Right cardiac atrium (tissue), 5 donors: ENCODE measurements at regions not wholly inside any gene's neighbourhood (a gene's known extent, or its start where the extent isn't known, plus 50 kb on each side); places are given as distances from the start of the nearest gene placed in this dataset.
"Not testable (repeated sequence)": the region's sequence is repeated elsewhere in the genome, so short reads cannot be mapped to it uniquely, and the experiment has no call there.

ENCODE experiments used
- ATAC-seq, 2 donors: fragments of 200-7000 bp; cut with Tn5 transposase; one replicate each; pipeline versions ENCODE4 v1.8.0 to v1.9.1; 2020; ENCODE audit warnings: moderate library complexity in 2 of 2, mild to moderate bottlenecking in 1 of 2
- DNase-seq, 3 donors: peaks; one replicate each; pipeline ENCODE4 v3.0.0-alpha.2; 2020
- H3K27ac ChIP-seq: one replicate; pipeline ENCODE4 v1.5.1; 2013; ENCODE audit warnings: mild to moderate bottlenecking, low read length, control low read depth, moderate library complexity
- H3K27me3 ChIP-seq: one replicate; pipeline ENCODE4 v1.6.1; 2013; ENCODE audit not compliant: control insufficient read depth, insufficient read depth
- H3K4me1 ChIP-seq: one replicate; pipeline ENCODE4 v1.6.1; 2013; ENCODE audit warnings: low read length; ENCODE audit not compliant: control insufficient read depth, insufficient read depth
- H3K4me3 ChIP-seq: one replicate; pipeline ENCODE4 v1.5.1; 2013; ENCODE audit warnings: low read length, control low read depth
- H3K9me3 ChIP-seq: one replicate; pipeline ENCODE4 v1.6.1; 2013; ENCODE audit warnings: low read length; ENCODE audit not compliant: control insufficient read depth
- WGBS: extraction: QIAGEN DNeasy Blood & Tissue Kit; methylation state at CpG from one replicate; pipeline ENCODE4 v1.1.7; 2013; 5-methylcytosine and 5-hydroxymethylcytosine counted together
- intact Hi-C, 4 donors: fragments of 100-400 bp; cut with DNase I; formaldehyde crosslinking; loops; one replicate each; pipeline versions ENCODE4 v1.11.0 to v1.14.0; 2022 to 2023
- donor health status: healthy with polysubstance abuse.
- donor health status: DM: no; HTN: yes; CAD: no.
- donor health status: DM: no; HTN: no; CAD: no.
- donor health status: DM: no; HTN: yes; CAD: no; lungs with severe emphysema.
- donor health status: DM: yes; HTN: yes; CAD: no.

GRCh38 chr5:167107684-167108083, 1183.8 kb upstream of the WWC1 start:
- Histone ChIP-seq H3K9me3 (no peaks in the 10 kb centered on the region), H3K4me1 (no peaks in the 10 kb centered on the region), H3K27me3 (no peaks in the 10 kb centered on the region), H3K27ac (no peak overlapping the region), H3K4me3 (no peak overlapping the region)
- intact Hi-C loops = no loop called here
- ATAC-seq = no peak
- WGBS = 87% methylated on average over 4 of the region's 4 CpGs
- no peak for DNase-seq

DNA sequence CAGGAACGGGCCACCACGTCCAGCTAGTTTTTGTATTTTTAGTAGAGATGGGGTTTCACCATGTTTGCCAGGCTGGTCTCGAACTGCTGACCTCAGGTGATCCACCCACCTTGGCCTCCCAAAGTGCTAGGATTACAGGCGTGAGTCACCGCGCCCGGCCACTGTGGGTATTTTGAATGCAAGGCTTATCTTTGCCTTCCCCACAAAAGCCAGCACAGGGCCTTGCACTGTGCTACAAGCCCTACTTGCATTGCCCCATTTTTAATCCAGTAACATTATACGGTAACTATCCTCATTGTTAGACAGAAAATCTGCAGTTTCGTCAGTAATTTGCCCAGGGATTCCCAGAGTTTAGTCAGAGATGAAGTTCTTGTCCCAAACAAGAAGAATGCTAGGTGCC, 1183.2 kb upstream of the WWC1 start:
- H3K4me1 ChIP-seq, ATAC-seq, H3K9me3 ChIP-seq, H3K4me3 ChIP-seq, DNase-seq, H3K27ac ChIP-seq, H3K27me3 ChIP-seq, intact Hi-C loops: not testable (repeated sequence)
- 92% methylated on average over 9 of the region's 9 CpGs for WGBS

DNA sequence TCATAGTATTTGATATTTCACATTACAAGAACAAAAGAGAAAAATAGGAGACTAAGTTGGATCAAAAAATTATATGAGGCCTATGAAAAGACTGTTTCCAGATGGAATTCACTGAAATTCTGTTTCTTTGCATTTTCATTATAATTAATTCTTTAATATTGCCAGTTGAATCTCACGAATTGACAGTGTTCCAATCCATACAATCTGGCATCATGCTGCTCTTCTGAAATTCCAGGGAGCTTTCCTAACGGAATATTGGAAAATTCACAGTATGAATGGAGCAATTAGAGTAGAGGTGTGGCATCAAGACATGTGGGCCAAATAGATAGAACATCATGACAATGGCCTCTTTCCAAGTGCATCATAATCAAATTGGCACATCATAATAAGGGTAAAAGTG, 1178.9 kb upstream of the WWC1 start:
- intact Hi-C loops = no loop called here
- Histone ChIP-seq H3K27ac (no peak overlapping the region), H3K9me3 (no peaks in the 10 kb centered on the region), H3K27me3 (no peaks in the 10 kb centered on the region), H3K4me3 (no peak overlapping the region), H3K4me1 (no peaks in the 10 kb centered on the region)
- DNase-seq (no peak), ATAC-seq (no peak)
- WGBS = 68% methylated on average over 2 of the region's 2 CpGs

GRCh38 chr5:167122267-167122666, 1169.2 kb upstream of the WWC1 start:
- H3K4me1 ChIP-seq = no peaks in the 10 kb centered on the region
- no peak for DNase-seq

GRCh38 chr5:167123126-167123525, 1168.3 kb upstream of the WWC1 start:
- ATAC-seq = no peak
- WGBS = 89% methylated on average over 7 of the region's 7 CpGs
- intact Hi-C loops = no loop called here

More at GRCh38 chr5:167122267-167122666, 1169.2 kb upstream of the WWC1 start:
- WGBS = 82% methylated on average over 3 of the region's 3 CpGs
- ATAC-seq = no peak
- Histone ChIP-seq H3K9me3 (no peaks in the 10 kb centered on the region), H3K4me3 (no peak overlapping the region), H3K27me3 (no peaks in the 10 kb centered on the region), H3K27ac (no peak overlapping the region)
- intact Hi-C loops = no loop called here

DNA sequence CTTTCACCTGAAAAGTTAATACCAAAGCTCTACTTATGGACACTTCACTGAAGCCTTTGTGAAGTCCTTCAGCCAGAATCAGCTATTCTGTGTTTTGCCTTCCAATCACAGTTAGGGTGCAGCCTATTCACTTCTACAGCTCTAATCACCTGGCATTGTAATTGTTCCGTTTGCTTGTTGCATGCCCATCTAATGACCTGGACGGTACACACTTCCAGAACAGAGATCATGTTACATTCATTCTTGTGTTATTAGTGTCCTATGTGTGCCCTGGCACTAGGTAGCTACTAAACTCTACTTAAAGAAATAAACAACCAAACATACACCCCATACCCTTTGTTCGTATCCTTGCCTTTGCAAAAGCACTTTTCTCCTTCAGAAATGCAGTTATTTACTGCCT, 1162.9 kb upstream of the WWC1 start:
- 79% methylated on average over 3 of the region's 3 CpGs for WGBS
- H3K4me3 ChIP-seq = no peak overlapping the region
- H3K27ac ChIP-seq = no peak overlapping the region
- H3K4me1 ChIP-seq = no peaks in the 10 kb centered on the region
- H3K9me3 ChIP-seq = no peaks in the 10 kb centered on the region
- no peaks in the 10 kb centered on the region for H3K27me3 ChIP-seq
- intact Hi-C loops = no loop called here
- ATAC-seq (no peak), DNase-seq (no peak)

More at GRCh38 chr5:167123126-167123525, 1168.3 kb upstream of the WWC1 start:
- Histone ChIP-seq H3K4me1 (no peaks in the 10 kb centered on the region), H3K27ac (no peak overlapping the region), H3K27me3 (no peaks in the 10 kb centered on the region), H3K4me3 (no peak overlapping the region), H3K9me3 (no peaks in the 10 kb centered on the region)
- DNase-seq = no peak

GRCh38 chr5:167140548-167141291, 1150.7 kb upstream of the WWC1 start:
- Histone ChIP-seq H3K27ac (no peak overlapping the region), H3K9me3 (no peaks in the 10 kb centered on the region), H3K4me3 (no peak overlapping the region), H3K4me1 (no peaks in the 10 kb centered on the region), H3K27me3 (no peaks in the 10 kb centered on the region)
- intact Hi-C loops = no loop called here
- DNase-seq = no peak
- no peak for ATAC-seq
- 95% methylated on average over 8 of the region's 8 CpGs for WGBS

DNA sequence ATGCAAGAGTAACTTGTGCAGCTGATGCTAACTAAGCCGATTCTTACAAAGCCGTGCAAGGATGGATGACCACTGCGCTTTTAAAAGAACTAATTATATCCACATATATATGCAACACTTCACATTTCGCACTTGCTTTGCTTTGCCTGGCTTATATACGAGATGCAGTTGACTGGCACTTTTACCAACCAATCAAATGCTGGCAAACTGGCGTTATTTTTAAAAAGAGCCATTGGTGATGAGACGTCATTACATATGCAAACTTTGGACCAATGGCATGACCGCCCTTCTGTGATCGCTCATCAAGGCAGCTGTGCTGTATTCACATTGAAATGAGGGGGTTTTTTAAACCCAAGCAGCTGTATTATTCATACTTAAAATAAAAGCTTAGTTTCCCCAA, 1147.7 kb upstream of the WWC1 start:
- no peaks in the 10 kb centered on the region for H3K9me3 ChIP-seq
- no peak for DNase-seq
- ATAC-seq = no peak
- H3K27ac ChIP-seq = no peak overlapping the region
- 93% methylated on average over 9 of the region's 9 CpGs for WGBS
- H3K4me1 ChIP-seq = no peaks in the 10 kb centered on the region
- intact Hi-C loops = no loop called here
- H3K27me3 ChIP-seq = no peaks in the 10 kb centered on the region
- no peak overlapping the region for H3K4me3 ChIP-seq

DNA sequence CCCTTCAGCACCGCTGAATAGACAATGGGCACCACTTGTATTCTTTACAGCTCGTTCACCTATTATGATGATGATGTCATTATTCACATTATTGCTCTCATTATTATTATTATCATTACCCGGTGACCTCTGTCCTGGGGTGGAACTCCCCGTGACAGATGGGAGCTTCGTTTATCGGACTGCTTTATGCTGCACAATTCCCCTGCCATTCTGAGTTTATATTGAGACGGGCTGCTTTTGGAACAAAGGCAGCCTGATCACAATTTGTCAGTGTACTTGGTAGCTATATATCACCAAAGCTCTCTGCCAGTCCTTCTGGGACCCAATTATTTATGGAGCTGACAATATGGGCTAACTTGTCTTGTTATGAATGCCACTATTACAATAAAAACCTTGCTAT, 1145.6 kb upstream of the WWC1 start:
- no peak overlapping the region for H3K4me3 ChIP-seq
- no peaks in the 10 kb centered on the region for H3K4me1 ChIP-seq
- 86% methylated on average over 7 of the region's 7 CpGs for WGBS
- H3K27me3 ChIP-seq = no peaks in the 10 kb centered on the region
- ATAC-seq (no peak), DNase-seq (no peak)
- no peak overlapping the region for H3K27ac ChIP-seq
- no peaks in the 10 kb centered on the region for H3K9me3 ChIP-seq
- intact Hi-C loops = no loop called here

GRCh38 chr5:167147879-167148278, 1143.6 kb upstream of the WWC1 start:
- no peak for ATAC-seq
- no peak overlapping the region for H3K4me3 ChIP-seq
- no peak for DNase-seq
- 60% methylated on average over 3 of the region's 3 CpGs for WGBS
- H3K27me3 ChIP-seq = no peaks in the 10 kb centered on the region
- no peaks in the 10 kb centered on the region for H3K4me1 ChIP-seq
- no peak overlapping the region for H3K27ac ChIP-seq
- intact Hi-C loops = no loop called here
- H3K9me3 ChIP-seq = no peaks in the 10 kb centered on the region

DNA sequence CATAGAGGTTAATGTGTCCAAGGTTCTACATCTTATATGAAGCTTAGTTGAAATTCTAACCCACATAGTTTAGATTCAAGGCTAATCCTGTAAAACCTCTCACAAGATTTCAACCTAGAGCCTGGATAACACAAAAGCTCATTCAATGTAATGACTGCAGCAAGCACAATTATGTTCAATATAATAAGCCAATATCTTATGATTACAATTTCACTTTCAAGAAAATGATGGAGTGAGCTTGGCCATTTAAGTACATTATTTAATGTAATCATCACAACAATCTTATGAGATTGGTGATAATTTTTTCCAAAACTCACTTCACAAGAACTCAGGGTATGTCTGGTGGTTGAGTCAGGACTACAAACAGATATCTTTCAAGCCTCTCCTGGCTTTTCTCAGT, 1140.8 kb upstream of the WWC1 start:
- no peaks in the 10 kb centered on the region for H3K4me1 ChIP-seq
- H3K27ac ChIP-seq = no peak overlapping the region
- DNase-seq (no peak), ATAC-seq (no peak)
- no peaks in the 10 kb centered on the region for H3K9me3 ChIP-seq
- H3K27me3 ChIP-seq = no peaks in the 10 kb centered on the region
- intact Hi-C loops = no loop called here
- no peak overlapping the region for H3K4me3 ChIP-seq

DNA sequence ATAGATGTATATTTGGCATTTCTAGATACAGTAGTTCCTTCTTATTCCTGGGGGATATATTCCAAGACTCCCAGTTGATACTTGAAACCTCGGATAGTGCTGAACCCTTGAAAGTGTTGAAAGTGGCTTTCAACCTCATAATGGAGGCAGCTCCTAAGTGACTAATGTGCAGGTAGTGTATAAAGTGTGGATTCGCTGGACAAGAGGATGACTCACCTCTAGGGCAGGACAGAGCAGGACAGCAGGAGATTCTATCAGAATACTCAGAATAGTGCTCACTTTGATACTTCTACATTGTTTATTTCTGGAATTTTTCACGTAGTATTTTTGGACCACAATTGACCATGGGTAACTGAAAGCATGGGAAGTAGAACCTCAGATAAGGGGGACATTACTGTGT, 1138.9 kb upstream of the WWC1 start:
- Histone ChIP-seq H3K4me1 (no peaks in the 10 kb centered on the region), H3K27me3 (no peaks in the 10 kb centered on the region), H3K27ac (no peak overlapping the region), H3K9me3 (no peaks in the 10 kb centered on the region), H3K4me3 (no peak overlapping the region)
- 78% methylated on average over 3 of the region's 3 CpGs for WGBS
- intact Hi-C loops = no loop called here
- DNase-seq (no peak), ATAC-seq (no peak)
